H9 (cell line): ENCODE measurements at regions not wholly inside any gene's neighbourhood (a gene's known extent, or its start where the extent isn't known, plus 50 kb on each side); places are given as distances from the start of the nearest gene placed in this dataset.
A peak's percentile ranks its signal among the peaks of the same experiment; 100 is the strongest.

Source experiments
- DNase-seq: peaks from one replicate; pipeline ENCODE4 v3.0.0-alpha.2; 2017
- H2AFZ ChIP-seq: one replicate; pipeline ENCODE4 v1.6.1; 2013; ENCODE audit warnings: mild to moderate bottlenecking, low read length, control low read depth, moderate library complexity
- H2AK5ac ChIP-seq: 2 replicates; pipeline ENCODE4 v1.6.1; 2013; ENCODE audit warnings: low read length, control low read depth, mixed read lengths; ENCODE audit not compliant: insufficient read length
- H2BK120ac ChIP-seq: one replicate; pipeline ENCODE4 v1.6.1; 2013; ENCODE audit warnings: low read depth, mild to moderate bottlenecking, low read length, control low read depth, inconsistent platforms; ENCODE audit not compliant: poor library complexity, severe bottlenecking
- H2BK12ac ChIP-seq: 2 replicates; pipeline ENCODE4 v1.6.1; 2013; ENCODE audit warnings: low read length, control low read depth, mixed read lengths, low read depth; ENCODE audit not compliant: insufficient read length
- H2BK15ac ChIP-seq: 2 replicates; pipeline ENCODE4 v1.6.1; 2013; ENCODE audit warnings: low read depth, low read length, control low read depth
- H2BK20ac ChIP-seq: one replicate; pipeline ENCODE4 v1.6.1; 2013; ENCODE audit warnings: low read depth, mild to moderate bottlenecking, low read length, control low read depth, inconsistent platforms; ENCODE audit not compliant: poor library complexity, severe bottlenecking
- H2BK5ac ChIP-seq: 2 replicates; pipeline ENCODE4 v1.6.1; 2013; ENCODE audit warnings: low read length, control low read depth, mixed read lengths; ENCODE audit not compliant: insufficient read length
- H3K14ac ChIP-seq: 2 replicates; pipeline ENCODE4 v1.6.1; 2013; ENCODE audit warnings: low read length, control low read depth; ENCODE audit not compliant: insufficient read depth
- H3K18ac ChIP-seq: 2 replicates; pipeline ENCODE4 v1.6.1; 2013; ENCODE audit warnings: low read depth, mild to moderate bottlenecking, mixed read lengths, low read length, control low read depth; ENCODE audit not compliant: insufficient read length
- H3K23ac ChIP-seq: 2 replicates; pipeline ENCODE4 v1.6.1; 2013; ENCODE audit warnings: low read length, control low read depth, mixed read lengths, low read depth; ENCODE audit not compliant: insufficient read length
- H3K23me2 ChIP-seq: 2 replicates; pipeline ENCODE4 v1.6.1; 2013; ENCODE audit warnings: low read depth, mild to moderate bottlenecking, mixed read lengths, low read length, control low read depth; ENCODE audit not compliant: insufficient read length, poor library complexity, severe bottlenecking
- H3K27ac ChIP-seq: 2 replicates; pipeline ENCODE4 v1.5.1; 2013; ENCODE audit warnings: low read length, control low read depth, mixed read lengths, low read depth; ENCODE audit not compliant: insufficient read length
- H3K27me3 ChIP-seq: 2 replicates; pipeline ENCODE4 v1.6.1; 2013; ENCODE audit warnings: low read length, control low read depth, inconsistent platforms; ENCODE audit not compliant: insufficient read depth
- H3K4ac ChIP-seq: 2 replicates; pipeline ENCODE4 v1.6.1; 2013; ENCODE audit warnings: low read depth, mild to moderate bottlenecking, control low read depth, inconsistent platforms, low read length, moderate library complexity
- H3K4me1 ChIP-seq: 2 replicates; pipeline ENCODE4 v1.6.1; 2013; ENCODE audit warnings: low read length, control low read depth, inconsistent platforms; ENCODE audit not compliant: insufficient read depth
- H3K4me2 ChIP-seq: 2 replicates; pipeline ENCODE4 v1.6.1; 2013; ENCODE audit warnings: low read length, control low read depth, mixed read lengths; ENCODE audit not compliant: insufficient read length, insufficient read depth
- H3K56ac ChIP-seq: 2 replicates; pipeline ENCODE4 v1.6.1; 2013; ENCODE audit warnings: low read depth, mild to moderate bottlenecking, mixed read lengths, low read length, control low read depth; ENCODE audit not compliant: insufficient read length
- H3K79me1 ChIP-seq: 2 replicates; pipeline ENCODE4 v1.6.1; 2013; ENCODE audit warnings: low read depth, mild to moderate bottlenecking, moderate library complexity, low read length, control low read depth, inconsistent platforms; ENCODE audit not compliant: insufficient read depth, poor library complexity, severe bottlenecking
- H3K79me2 ChIP-seq: 2 replicates; pipeline ENCODE4 v1.6.1; 2013; ENCODE audit warnings: low read length, control low read depth, inconsistent platforms; ENCODE audit not compliant: insufficient read depth
- H3K9ac ChIP-seq: 2 replicates; pipeline ENCODE4 v1.6.1; 2013; ENCODE audit warnings: low read length, control low read depth, mixed read lengths; ENCODE audit not compliant: insufficient read length; ENCODE audit errors: extremely low read depth
- H3K9me3 ChIP-seq: one replicate; pipeline ENCODE4 v1.6.1; 2013; ENCODE audit warnings: low read depth, low read length, inconsistent platforms; ENCODE audit not compliant: control insufficient read depth
- H3T11ph ChIP-seq: one replicate; pipeline ENCODE4 v1.6.1; 2013; ENCODE audit warnings: mild to moderate bottlenecking, low read length, control low read depth, inconsistent platforms
- H4K20me1 ChIP-seq: one replicate; pipeline ENCODE4 v1.6.1; 2013; ENCODE audit not compliant: control insufficient read depth, insufficient read length, insufficient read depth
- H4K5ac ChIP-seq: 2 replicates; pipeline ENCODE4 v1.6.1; 2013; ENCODE audit warnings: low read depth, mild to moderate bottlenecking, mixed read lengths, low read length, control low read depth; ENCODE audit not compliant: insufficient read length
- H4K8ac ChIP-seq: replicated peaks from 2 replicates; pipeline ENCODE4 v1.6.1; 2013; ENCODE audit warnings: low read length, control low read depth, mixed read lengths, low read depth; ENCODE audit not compliant: insufficient read length
- H4K91ac ChIP-seq: 2 replicates; pipeline ENCODE4 v1.6.1; 2013; ENCODE audit warnings: low read depth, mild to moderate bottlenecking, moderate library complexity, mixed read lengths, low read length, control low read depth; ENCODE audit not compliant: insufficient read length
- H3K27ac Mint-ChIP-seq, 3 experiments: 2 replicates in 2 of 3; 3 replicates in 1 of 3; pipeline ENCODE4 v1.8.0; 2020 to 2021; ENCODE audit warnings: mixed read lengths in 3 of 3, mild to moderate bottlenecking in 1 of 3, moderate library complexity in 1 of 3
- H3K27me3 Mint-ChIP-seq: 2 replicates; pipeline ENCODE4 v1.8.0; 2021; ENCODE audit warnings: low read depth, mild to moderate bottlenecking, moderate library complexity, mixed read lengths
- H3K36me3 Mint-ChIP-seq, 3 experiments: 2 replicates in 2 of 3; 3 replicates in 1 of 3; pipeline ENCODE4 v1.8.0; 2020 to 2021; ENCODE audit warnings: low read depth in 3 of 3, mixed read lengths in 3 of 3; ENCODE audit not compliant: insufficient read depth in 1 of 3
- H3K4me1 Mint-ChIP-seq, 2 experiments: 2 replicates each; pipeline ENCODE4 v1.8.0; 2020; ENCODE audit warnings: mixed read lengths in 2 of 2
- H3K4me3 Mint-ChIP-seq, 2 experiments: 2 replicates in 1 of 2; 3 replicates in 1 of 2; pipeline ENCODE4 v1.8.0; 2020 to 2021; ENCODE audit warnings: mild to moderate bottlenecking in 2 of 2, mixed read lengths in 2 of 2, moderate library complexity in 1 of 2
- H3K9me3 Mint-ChIP-seq, 2 experiments: 2 replicates in 1 of 2; 3 replicates in 1 of 2; pipeline ENCODE4 v1.8.0; 2020; ENCODE audit warnings: mild to moderate bottlenecking in 2 of 2, mixed read lengths in 2 of 2, moderate library complexity in 1 of 2
- WGBS: extraction: QIAGEN DNeasy Blood & Tissue Kit; methylation state at CpG from one replicate; pipeline ENCODE4 v1.1.7; 2013; ENCODE audit warnings: missing lambda C conversion rate, low lambda C conversion rate, mixed read lengths; ENCODE audit not compliant: insufficient read length; ENCODE audit errors: extremely low coverage; 5-methylcytosine and 5-hydroxymethylcytosine counted together
- TF ChIP-seq, protein P1 (sequence below): fragments of 200-600 bp; sonication (generic); conservative IDR thresholded peaks from 3 replicates; pipeline ENCODE4 v1.8.0; 2021; ENCODE audit warnings: antibody characterized with exemption, mild to moderate bottlenecking

DNA sequence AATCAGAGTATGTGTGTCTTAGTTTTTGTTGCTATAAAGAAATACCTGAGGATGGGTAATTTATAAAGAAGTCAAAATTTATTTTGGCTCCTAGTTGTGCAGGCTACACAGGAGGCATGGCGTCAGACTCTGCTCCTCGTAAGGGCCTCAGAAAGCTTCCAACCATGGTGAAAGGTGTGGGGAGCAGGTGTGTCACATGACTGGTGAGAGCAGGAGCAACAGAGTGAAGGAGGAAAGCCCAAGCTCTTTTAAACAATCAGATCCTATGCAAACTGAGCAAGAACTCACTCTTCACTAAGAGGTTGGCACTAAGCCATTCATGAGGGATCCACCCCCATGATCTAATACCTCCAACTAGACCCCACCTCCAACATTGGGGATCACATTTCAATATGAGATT lies 1524.3 kb downstream of the HACE1 start:
- Histone ChIP-seq H3K79me2 (no peaks in the 10 kb centered on the region), H3K4ac (no peak overlapping the region), H3K4me1 (no peaks in the 10 kb centered on the region), H4K91ac (no peak overlapping the region), H3K27me3 (no peaks in the 10 kb centered on the region), H3T11ph (no peak overlapping the region), H3K14ac (no peak overlapping the region), H3K18ac (no peak overlapping the region), H3K56ac (no peak overlapping the region), H3K27ac (no peak overlapping the region), H2BK12ac (no peak overlapping the region), H3K9ac (no peak overlapping the region), H2BK20ac (no peak overlapping the region), H3K23ac (no peak overlapping the region), H2BK120ac (no peak overlapping the region), H3K9me3 (no peaks in the 10 kb centered on the region), H4K20me1 (no peaks in the 10 kb centered on the region), H4K5ac (no peak overlapping the region), H2AFZ (peak overlapping the region; percentile 32), H2BK5ac (no peak overlapping the region), H2BK15ac (no peak overlapping the region), H3K79me1 (no peaks in the 10 kb centered on the region), H3K23me2 (no peaks in the 10 kb centered on the region), H2AK5ac (no peak overlapping the region), H3K4me2 (no peak overlapping the region), H4K8ac (no peak overlapping the region)
- H3K36me3 Mint-ChIP-seq = no peaks in the 10 kb centered on the region; a peak in 1 of 7 replicates
- H3K4me3 Mint-ChIP-seq = no peak overlapping the region
- WGBS = no CpG with 5 or more reads among the region's 2 CpGs
- no peaks in the 10 kb centered on the region for H3K9me3 Mint-ChIP-seq
- no peaks in the 10 kb centered on the region; the same call in 1 of the 2 replicates for H3K27me3 Mint-ChIP-seq
- no peak overlapping the region for H3K27ac Mint-ChIP-seq
- H3K4me1 Mint-ChIP-seq = no peaks in the 10 kb centered on the region; a peak in 1 of 4 replicates
- TF ChIP-seq, protein P1, sequence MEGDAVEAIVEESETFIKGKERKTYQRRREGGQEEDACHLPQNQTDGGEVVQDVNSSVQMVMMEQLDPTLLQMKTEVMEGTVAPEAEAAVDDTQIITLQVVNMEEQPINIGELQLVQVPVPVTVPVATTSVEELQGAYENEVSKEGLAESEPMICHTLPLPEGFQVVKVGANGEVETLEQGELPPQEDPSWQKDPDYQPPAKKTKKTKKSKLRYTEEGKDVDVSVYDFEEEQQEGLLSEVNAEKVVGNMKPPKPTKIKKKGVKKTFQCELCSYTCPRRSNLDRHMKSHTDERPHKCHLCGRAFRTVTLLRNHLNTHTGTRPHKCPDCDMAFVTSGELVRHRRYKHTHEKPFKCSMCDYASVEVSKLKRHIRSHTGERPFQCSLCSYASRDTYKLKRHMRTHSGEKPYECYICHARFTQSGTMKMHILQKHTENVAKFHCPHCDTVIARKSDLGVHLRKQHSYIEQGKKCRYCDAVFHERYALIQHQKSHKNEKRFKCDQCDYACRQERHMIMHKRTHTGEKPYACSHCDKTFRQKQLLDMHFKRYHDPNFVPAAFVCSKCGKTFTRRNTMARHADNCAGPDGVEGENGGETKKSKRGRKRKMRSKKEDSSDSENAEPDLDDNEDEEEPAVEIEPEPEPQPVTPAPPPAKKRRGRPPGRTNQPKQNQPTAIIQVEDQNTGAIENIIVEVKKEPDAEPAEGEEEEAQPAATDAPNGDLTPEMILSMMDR = no peak
- no peak for DNase-seq
